ENCODE measurements at regions not wholly inside any gene's neighbourhood (a gene's known extent, or its start where the extent isn't known, plus 50 kb on each side); places are given as distances from the start of the nearest gene placed in this dataset.

GRCh38 chr20:48201188-48201587, 415.9 kb upstream of the SULF2 start:
- no peak for TF ChIP-seq RAD21 (IDR thresholded peaks at IDR 0.05; ENCODE audit: low read depth)
- TF ChIP-seq CEBPB (IDR thresholded peaks at IDR 0.05), result no peak
- TF ChIP-seq TEAD4 (IDR thresholded peaks at IDR 0.05), result no peak
- no peak for TF ChIP-seq USF1 (IDR thresholded peaks at IDR 0.05)
- no peak for TF ChIP-seq YY1 (IDR thresholded peaks at IDR 0.05; ENCODE audit: low read depth)
- no peak for TF ChIP-seq TAF1 (IDR thresholded peaks at IDR 0.05; ENCODE audit: low read depth)
- TF ChIP-seq FOXM1 (IDR thresholded peaks at IDR 0.05; ENCODE audit: borderline replicate concordance, low read depth), result no peak
- no peak for TF ChIP-seq EGR1 (IDR thresholded peaks at IDR 0.05)
- TF ChIP-seq, protein P1, sequence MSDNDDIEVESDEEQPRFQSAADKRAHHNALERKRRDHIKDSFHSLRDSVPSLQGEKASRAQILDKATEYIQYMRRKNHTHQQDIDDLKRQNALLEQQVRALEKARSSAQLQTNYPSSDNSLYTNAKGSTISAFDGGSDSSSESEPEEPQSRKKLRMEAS (IDR thresholded peaks at IDR 0.05), result no peak
- TF ChIP-seq NFIC (IDR thresholded peaks at IDR 0.05), result no peak
- no peak for TF ChIP-seq CREB1 (IDR thresholded peaks at IDR 0.05; ENCODE audit: low read depth)
- TF ChIP-seq REST (IDR thresholded peaks at IDR 0.05; ENCODE audit: low read depth), result no peak
- TF ChIP-seq ZBTB7A (IDR thresholded peaks at IDR 0.05; ENCODE audit: low read depth), result no peak
- TF ChIP-seq TCF12 (IDR thresholded peaks at IDR 0.05; ENCODE audit: low read depth), result no peak
- TF ChIP-seq EP300 (IDR thresholded peaks at IDR 0.05; ENCODE audit: borderline replicate concordance), result no peak

DNA sequence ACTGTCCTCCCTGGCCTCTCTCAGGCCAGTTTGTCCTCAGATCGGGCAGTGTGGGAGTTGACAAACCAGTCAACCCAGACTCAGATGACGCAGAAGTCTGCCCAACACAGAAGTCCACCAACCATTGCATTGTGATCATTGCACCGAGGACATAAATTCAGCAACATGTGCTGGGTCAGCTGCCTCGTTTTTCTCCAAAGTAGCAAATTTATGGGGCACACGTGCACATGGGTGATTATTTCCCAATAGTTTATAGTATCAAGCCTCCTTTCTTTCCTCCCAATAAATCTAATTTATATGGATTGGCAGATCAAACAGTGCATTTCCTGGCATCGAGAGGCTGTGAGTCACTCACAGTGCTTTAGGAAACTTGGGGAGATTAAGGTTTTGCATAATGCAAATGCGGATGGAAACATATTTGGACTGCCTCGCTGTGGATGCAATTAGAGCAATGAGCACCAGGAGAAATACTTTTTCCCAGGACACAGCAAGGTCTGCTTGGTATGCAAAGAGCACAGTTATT, 413.7 kb upstream of the SULF2 start:
- no peak for TF ChIP-seq YY1 (IDR thresholded peaks at IDR 0.05; ENCODE audit: low read depth)
- no peak for TF ChIP-seq TAF1 (IDR thresholded peaks at IDR 0.05; ENCODE audit: low read depth)
- TF ChIP-seq REST (IDR thresholded peaks at IDR 0.05; ENCODE audit: low read depth), result no peak
- no peak for TF ChIP-seq TCF12 (IDR thresholded peaks at IDR 0.05; ENCODE audit: low read depth)
- TF ChIP-seq EP300 (IDR thresholded peaks at IDR 0.05; ENCODE audit: borderline replicate concordance), result no peak
- no peak for TF ChIP-seq ZBTB7A (IDR thresholded peaks at IDR 0.05; ENCODE audit: low read depth)
- no peak for TF ChIP-seq NFIC (IDR thresholded peaks at IDR 0.05)
- no peak for TF ChIP-seq EGR1 (IDR thresholded peaks at IDR 0.05)

GRCh38 chr20:48197066-48197465, 411.8 kb upstream of the SULF2 start:
- no peak for TF ChIP-seq RAD21 (IDR thresholded peaks at IDR 0.05; ENCODE audit: low read depth)
- TF ChIP-seq TAF1 (IDR thresholded peaks at IDR 0.05; ENCODE audit: low read depth), result no peak
- no peak for TF ChIP-seq CEBPB (IDR thresholded peaks at IDR 0.05)
- TF ChIP-seq ZBTB7A (IDR thresholded peaks at IDR 0.05; ENCODE audit: low read depth), result no peak
- TF ChIP-seq NFIC (IDR thresholded peaks at IDR 0.05), result no peak
- TF ChIP-seq, protein P1 (IDR thresholded peaks at IDR 0.05), result no peak
- TF ChIP-seq EP300 (IDR thresholded peaks at IDR 0.05; ENCODE audit: borderline replicate concordance), result no peak
- TF ChIP-seq TCF12 (IDR thresholded peaks at IDR 0.05; ENCODE audit: low read depth), result no peak
- TF ChIP-seq FOXM1 (IDR thresholded peaks at IDR 0.05; ENCODE audit: borderline replicate concordance, low read depth), result no peak

- no peak for TF ChIP-seq EP300 (IDR thresholded peaks at IDR 0.05; ENCODE audit: borderline replicate concordance)
Observed at GRCh38 chr20:48196486-48196885, 411.2 kb upstream of the SULF2 start.

GRCh38 chr20:48196001-48196400, 410.7 kb upstream of the SULF2 start:
- TF ChIP-seq, protein P1 (IDR thresholded peaks at IDR 0.05), result no peak
- TF ChIP-seq YY1 (IDR thresholded peaks at IDR 0.05; ENCODE audit: low read depth), result no peak
- no peak for TF ChIP-seq ZBTB7A (IDR thresholded peaks at IDR 0.05; ENCODE audit: low read depth)
- TF ChIP-seq TCF12 (IDR thresholded peaks at IDR 0.05; ENCODE audit: low read depth), result no peak
- no peak for TF ChIP-seq REST (IDR thresholded peaks at IDR 0.05; ENCODE audit: low read depth)
- TF ChIP-seq EP300 (IDR thresholded peaks at IDR 0.05; ENCODE audit: borderline replicate concordance), result no peak
- TF ChIP-seq CREB1 (IDR thresholded peaks at IDR 0.05; ENCODE audit: low read depth), result no peak
- no peak for TF ChIP-seq EGR1 (IDR thresholded peaks at IDR 0.05)
- TF ChIP-seq TAF1 (IDR thresholded peaks at IDR 0.05; ENCODE audit: low read depth), result no peak

All from Ishikawa (cell line).